Erythroblast (primary cell): ENCODE measurements at regions not wholly inside any gene's neighbourhood (a gene's known extent, or its start where the extent isn't known, plus 50 kb on each side); places are given as distances from the start of the nearest gene placed in this dataset.

Source experiments
- GATA1 ChIP-seq: IDR thresholded peaks from 2 replicates; pipeline ENCODE4 v1.6.1; 2011; ENCODE audit warnings: low read depth, mild to moderate bottlenecking, control low read depth, low read length, moderate library complexity
- POLR2A ChIP-seq: IDR thresholded peaks from 2 replicates; pipeline ENCODE4 v1.6.1; 2011; ENCODE audit warnings: mild to moderate bottlenecking, low read length

DNA sequence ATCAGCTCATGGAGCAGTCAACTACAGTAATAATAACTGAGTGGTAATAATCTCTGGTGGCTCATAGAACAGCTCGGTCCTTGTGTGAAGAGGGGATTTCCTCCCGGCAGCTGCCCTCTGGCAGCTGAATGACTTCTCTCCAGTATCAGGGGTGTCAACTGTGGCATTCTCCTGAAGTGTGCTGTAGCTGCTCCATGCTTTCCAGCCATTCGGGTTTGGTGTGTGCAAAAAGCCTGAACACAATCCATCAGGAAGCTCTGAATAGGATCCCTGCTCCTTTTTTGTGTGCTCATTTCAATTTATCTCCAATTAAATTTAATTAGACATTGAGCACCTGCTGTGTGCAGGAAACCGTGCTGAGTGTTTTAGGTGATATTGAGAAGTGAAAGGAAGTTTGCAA, 59.8 kb upstream of the BARX1 start:
- TF ChIP-seq POLR2A (no peak), GATA1 (no peak)
